ENCODE measurements at regions not wholly inside any gene's neighbourhood (a gene's known extent, or its start where the extent isn't known, plus 50 kb on each side); places are given as distances from the start of the nearest gene placed in this dataset.
"Not testable (repeated sequence)": the region's sequence is repeated elsewhere in the genome, so short reads cannot be mapped to it uniquely, and the experiment has no call there.

DNA sequence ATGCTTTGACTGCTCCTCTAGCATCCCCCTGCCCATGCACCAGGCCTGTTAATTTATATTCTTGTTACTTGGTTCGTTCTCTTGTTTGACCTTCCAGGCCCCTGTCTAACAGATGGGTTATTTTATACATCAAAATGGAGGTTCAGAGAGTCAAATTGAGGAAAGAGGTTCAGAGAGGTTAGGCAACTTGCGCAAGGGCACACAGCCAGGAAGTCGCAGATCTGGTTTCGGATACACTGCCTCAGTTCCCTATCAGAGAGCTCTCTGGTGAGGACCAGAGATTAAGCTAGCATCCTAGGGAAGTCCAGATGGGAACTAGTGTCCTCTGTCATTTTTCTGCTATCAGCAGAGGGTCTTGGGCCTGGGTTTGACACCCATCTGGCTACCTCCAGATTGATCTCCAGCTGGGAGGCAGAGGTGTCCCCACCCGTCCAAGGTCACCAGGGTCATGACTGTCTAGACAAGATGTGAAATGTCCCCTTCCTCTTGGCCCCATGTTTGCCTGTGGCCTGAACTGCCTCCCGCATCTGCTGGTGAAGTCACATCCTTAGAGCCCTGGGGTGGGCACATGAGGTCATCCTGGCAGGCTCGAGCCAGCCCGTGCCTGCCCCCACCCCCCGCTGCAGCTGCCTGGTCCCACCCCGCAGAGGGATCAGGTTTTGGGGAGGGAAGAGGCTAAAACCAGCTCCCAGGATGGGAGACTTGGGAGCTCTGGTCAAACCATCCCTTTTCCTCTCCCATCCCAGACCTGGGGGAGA is 84.3 kb upstream of the NCOR2 start:
- DNase-seq = no peak

DNA sequence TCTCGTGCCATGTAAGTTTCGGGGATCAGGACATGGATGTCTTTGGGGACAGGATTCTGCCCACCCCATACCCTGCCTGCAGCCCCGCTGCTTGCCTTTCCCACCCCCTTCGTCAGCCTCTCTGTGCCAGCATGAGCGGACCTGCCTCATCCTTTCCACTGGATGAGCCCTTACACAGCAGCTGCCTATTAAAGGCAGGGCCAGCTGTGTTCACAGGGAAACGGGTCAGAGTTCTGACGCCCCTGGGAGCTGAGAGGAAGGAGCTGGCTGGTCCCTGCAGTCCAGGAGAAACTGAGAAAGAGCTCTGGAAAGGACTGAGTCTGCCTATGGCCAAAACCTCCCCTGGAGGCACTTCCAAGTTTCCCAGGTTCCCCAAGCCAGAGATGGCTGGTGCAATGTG is 83.5 kb upstream of the NCOR2 start:
- no peak for DNase-seq

DNA sequence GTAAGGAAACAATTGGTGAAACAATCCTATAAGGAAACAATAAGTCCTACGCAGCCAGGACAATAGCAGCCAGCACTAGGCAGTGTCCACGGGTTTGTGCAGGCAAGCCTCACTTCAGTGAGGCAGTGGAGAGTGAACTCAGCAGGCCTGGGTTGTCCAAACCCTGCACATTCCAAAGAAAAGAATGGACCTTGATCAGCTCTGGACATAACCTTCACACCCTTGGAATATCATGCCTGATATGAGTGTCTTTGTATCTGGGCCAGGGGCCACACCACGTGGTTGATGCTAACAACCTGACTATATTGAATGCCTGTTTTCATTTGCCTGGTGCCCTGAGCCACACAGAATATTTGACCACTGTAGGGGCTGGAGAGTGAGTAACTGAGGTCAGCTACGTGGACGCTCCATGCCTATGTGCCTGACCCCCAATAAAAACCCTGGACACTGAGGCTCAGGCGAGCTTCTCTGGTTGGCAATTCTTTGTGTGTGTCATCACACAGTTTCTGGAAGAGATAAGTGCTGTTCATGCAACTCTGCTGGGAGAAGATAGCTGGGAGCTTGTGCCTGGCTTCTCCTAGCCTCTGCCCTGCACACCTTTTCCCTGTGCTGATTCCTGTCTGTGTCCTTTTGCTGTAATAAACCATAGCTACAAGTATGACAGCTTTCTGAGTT is 81.4 kb upstream of the NCOR2 start:
- DNase-seq = no peak

DNA sequence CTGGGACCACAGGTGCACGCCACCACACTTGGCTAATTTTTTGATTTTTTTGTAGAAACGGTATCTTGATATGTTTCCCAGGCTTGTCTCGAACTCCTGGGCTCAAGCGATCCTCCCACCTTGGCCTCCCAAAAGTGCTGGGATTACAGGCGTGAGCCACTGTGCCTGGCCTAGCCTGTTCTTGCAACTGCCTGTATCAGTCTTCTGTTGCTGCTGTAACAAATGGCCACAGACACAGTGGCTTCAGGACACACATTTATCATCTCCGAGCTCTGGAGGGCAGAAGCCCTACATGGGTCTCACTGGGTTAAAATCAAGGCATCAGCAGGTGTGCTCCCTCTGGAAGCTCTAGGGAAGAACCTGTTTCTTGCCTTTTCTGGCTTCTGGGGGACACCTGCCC is 79.9 kb upstream of the NCOR2 start:
- no peak for DNase-seq

DNA sequence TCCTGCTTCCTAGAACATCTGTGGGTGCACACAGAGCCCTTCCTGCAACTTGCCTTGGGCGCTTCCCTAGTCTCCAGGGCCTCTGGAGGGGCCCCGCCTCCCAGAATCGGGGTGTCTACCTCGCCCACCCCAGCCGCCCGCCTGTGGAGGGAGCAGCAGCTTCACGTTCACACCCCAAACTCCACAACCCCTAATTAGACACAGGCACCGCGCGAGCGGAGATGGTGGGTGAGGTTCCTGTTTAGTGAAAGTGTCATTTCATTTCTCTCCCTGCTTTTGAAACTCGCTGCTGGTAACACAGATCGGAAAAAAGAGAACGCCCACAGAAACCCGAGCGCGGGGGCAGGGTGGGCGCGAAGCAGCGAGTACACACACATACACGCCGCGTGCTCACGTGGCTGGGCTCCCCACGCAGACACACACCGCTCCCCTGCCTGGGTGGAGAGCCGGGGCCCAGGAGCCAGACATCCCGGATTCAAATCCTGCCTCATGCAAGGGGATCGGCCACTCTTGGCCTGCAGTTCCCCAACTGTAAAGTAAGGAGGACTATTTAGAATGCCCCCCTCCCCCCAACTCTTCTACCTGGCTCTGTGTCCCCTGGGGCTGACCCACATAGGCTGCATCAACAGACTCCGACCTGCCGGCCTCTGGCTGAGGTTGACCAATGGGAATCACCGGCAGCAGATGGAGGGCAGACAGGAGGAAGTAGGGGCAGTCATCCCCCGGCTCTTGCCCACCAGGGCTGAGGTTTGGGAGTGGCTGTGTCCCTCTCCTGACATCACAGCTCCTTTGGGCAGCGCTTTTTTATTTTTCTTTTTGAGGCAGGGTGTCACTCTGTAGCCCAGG is 79.2 kb upstream of the NCOR2 start:
- peak; percentile 68 for DNase-seq

DNA sequence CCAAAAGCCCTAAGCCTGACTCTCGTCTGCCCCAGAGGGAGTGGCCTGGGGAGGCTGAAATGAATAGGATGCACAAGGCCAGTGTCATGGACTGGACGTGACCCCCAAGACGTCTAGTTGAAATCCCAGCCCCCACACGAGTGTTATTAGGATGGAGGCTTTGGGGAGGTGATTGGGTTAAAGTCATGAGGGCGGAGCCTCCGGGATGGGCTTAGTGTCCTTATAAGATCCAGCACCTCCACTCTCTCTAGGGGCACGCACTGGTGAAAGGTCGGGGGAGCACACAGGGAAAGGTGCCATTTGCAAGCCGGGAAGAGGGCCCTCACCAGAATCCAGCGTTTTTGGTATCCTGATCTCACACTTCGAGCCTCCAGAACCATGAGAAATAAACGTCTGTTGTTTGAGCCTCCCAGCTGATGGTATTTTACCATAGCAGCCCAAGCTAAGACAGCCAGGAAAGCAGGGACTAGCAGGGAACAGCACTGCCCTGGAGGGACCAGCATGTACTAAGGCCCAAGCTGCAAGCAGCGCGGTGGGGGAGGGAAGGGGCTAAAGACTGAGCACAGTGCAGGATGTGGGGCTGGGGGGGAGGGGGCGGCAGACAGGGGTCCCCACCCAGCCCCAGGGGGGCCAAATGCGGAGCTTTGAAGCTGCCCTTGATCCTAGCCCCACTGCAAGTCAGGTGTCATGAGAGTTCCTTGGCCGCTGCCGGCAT is 78.3 kb upstream of the NCOR2 start:
- no peak for DNase-seq

DNA sequence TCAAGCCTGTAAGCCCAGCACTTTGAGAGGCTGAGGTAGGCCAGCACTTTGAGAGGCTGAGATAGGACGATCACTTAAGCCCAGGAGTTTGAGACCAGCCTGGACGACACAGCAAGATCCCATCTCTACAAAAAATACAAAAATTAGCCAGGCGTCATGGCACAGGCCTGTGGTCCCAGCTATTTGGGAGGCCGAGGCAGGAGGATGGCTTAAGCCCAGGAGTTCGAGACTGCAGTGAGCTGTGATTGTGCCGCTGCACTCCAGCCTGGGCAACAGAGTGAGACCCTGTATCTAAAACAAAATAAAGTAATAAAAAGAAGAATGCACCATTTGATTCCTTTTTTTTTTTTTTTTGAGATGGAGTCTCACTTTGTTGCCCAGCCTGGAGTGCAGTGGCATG is 76.4 kb upstream of the NCOR2 start:
- DNase-seq = not testable (repeated sequence)

DNA sequence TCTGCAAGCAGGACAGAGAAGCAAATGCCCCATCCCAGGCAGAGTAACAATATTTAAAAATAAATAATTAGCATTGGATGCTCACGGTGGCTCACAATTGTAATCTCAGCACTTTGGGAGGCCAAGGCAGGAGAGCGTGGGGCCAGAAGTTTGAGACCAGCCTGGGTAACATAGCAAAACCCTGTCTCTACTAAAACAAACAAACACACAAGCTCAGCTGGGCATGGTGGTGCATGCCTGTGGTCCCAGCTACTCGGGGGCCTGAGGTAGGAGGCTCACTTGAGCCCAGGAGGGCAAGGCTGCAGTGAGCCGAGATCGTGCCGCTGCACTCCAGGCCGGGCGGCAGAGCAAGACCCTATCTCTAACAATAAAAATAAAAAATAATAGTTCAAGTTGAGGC is 74.7 kb upstream of the NCOR2 start:
- no peak for DNase-seq

DNA sequence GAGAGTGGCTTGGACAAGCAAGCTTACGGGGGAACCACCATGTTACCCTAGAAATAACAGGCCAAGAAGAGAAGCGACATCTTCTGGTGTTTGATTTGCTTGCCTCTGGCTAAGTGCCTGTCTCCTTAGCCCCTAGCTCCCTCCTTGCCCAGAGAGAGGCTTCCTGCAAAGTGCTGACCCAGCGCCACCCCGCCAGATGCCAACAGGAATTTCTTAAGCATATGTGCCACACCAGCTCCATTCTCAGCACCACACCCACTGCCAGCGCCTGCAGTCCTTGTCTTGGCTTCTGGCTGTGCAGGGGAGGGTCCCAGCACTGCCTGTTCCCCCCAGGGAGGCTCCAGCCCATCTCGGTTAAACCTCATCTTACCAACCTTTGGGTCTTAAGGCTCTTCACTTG is 74.2 kb upstream of the NCOR2 start:
- DNase-seq = no peak

DNA sequence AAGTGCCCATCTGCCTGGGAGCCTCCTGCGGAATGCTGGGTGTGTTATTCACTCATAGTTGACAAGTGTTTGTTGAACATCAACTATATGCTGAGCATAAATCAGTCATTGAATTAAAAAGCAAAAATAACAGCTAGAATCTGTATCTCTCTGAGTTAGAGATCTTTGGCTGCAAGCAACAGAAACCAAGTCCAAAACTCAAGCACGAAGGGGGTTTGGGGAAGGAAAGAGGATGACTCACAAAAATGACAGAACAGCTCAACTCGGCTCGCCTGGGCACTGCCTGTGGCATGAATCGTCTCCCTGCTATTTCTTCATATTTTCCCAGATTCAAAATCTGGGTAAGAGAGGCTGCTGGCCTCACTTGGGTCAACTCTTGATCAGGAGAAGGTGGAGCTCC is 72.6 kb upstream of the NCOR2 start:
- no peak for DNase-seq

DNA sequence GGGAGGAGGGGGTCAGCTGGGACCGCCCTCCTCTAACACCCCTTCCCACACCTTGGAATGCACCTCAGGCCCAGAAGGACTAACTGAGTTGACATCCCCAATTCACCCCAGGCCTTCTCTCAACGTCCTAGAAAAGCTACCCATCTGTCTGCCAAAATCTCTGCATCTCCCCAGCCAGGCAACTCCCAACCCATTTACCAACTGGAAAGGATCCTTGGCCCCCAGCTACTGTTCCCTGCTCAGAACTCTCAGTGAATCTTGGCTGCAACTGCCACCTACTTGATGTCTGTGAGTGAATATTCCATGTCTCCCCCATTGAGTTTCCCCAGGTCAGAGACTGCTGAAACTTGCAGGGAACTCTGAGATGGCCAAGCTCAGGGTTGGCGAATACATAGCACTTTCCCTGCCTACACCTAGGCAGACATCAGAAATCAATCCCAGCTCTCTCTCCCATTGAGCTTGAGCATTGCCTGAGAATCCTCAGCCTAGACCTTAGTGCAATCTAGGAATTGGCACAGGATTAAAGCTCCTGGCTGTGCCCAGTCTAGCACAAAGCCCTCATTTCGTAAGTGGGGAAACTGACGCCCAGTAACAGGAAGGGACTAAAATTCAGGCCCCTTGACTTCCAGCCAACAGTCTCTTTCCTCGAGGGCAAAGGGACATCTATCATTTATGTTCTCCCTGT is 71.9 kb upstream of the NCOR2 start:
- DNase-seq = no peak

DNA sequence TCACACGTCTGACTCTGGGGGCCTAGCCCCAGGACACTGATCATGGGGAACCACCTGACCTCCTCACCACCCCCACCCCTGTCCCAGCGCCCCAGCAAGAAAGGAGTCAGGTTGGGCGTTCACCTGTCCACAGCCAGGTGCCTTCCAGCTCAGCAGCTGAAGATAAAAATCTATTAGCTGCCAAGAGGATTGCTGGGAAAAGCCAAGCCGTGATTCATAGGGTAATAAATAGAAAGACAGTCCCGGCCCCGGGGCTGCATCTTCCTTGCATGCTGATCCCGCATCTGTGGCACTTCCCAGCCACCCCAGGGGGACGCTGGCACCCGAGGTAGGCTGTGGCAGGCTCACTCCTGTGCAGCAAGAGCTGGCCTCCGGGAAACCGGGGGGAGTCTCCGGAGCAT is 70.2 kb upstream of the NCOR2 start:
- DNase-seq = no peak

DNA sequence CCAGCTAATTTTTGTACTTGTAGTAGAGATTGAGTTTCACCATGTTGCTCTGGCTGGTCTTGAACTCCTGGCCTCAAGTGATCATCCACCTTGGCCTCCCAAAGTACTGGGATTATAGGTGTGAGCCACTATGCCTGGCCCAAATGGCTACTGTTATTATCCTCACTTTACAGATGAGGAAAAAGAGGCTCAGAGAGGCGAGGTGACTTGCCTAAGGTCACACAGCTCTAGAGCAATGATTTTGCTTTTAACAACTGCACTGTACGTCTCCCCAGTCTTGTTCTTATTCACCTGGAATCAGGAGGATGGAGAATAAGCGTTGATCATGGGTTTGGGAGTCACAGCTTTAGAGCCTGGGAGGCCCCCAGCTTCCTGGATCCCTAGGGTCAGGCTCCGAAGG is 69.8 kb upstream of the NCOR2 start:
- DNase-seq = no peak

DNA sequence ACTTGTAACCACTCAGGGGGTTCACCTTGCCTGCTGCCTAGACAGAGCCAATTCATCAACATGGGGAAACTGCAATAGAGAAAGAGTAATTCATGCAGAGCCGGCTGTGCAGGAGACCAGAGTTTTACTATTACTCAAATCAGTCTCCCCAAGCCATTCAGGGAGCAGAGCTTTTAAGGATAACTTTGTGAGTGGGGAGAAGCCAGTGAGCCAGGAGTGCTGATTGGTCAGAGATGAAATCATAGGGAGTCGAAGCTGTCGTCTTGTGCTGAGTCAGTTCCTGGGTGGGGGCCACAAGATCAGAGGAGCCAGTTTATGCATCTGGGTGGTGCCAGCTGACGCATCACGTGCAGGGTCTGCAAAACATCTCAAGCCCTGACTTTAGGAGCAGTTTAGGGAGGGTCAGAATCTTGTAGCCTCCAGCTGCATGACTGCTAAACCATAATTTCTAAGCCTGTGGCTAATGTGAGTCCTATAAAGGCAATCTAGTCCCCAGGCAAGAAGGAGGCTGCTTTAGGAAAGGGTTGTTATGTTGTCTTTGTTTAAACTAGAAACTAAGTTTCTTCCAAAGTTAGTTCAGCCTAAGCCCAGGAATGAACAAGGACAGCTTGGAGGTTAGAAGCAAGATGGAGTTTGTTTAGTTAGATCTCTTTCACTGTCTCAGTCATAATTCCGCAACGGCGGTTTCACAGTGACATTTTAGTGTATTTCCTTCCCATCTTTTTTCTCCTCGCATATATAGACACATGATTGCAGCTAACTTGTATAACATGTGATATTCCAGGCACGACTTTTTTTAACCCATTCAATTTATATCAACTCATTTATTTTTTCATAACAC is 68.9 kb upstream of the NCOR2 start:
- DNase-seq = peak; percentile 59

DNA sequence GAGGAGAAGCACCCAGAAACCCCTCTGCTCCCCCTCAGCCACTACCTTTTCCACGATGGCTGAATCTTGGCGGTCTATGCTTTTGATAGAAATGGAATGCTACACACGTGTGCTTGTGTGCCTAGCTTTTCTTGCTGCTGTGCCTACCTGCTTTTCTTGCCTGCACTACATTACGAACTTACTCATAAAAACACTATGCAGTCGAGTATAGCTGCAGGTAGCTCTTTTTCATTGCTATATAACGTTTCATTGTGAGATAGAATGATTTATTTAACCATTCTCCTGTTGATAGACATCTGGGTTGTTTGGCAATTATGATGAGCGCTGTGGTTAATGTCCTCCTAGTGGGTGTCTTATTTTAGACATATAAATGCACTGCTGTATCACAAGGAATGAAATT is 67.9 kb upstream of the NCOR2 start:
- no peak for DNase-seq

DNA sequence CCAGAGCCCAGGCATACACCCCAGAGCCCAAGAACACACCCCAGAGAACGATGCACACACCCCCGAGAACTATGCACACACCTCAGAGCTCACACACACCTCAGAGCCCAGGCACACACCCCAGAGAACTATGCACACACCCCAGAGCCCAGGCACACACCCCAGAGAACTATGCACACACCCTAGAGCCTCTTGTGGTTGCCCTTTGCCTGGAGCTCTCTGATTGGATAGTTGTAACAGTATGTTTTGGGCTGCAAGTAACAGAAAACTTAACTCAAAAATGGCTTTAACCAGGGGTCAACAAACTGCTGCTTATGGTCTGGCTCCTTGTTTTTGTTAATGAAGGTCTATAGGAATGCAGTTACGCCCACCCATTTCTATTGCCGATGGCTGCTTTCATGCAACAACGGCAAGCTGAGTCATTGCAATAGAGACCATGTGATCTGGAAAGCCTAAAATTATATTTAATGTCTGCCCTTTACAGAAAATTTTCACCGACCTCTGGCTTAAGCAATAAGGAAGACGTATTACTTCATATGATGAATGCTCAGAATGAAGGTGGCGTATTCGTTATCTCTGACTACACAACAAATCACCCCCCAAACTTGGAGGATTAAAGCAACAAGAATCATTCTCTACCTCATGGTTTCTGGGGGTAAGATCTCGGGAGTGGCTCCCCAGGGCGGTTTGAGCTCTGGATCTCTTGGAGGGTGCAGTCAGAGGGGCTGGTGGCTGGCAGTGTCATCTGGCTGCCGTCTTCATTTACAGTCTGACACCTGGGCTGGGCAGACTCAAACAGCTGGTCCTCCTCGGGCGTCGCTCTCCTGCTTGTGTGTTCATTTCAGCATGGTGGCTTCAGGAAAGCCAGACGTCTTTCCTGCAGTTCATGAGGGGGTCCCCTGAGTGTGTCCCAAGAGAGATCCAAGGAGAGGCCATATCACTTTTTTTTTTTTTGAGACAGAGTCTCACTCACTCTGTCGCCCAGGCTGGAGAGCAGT is 66.3 kb upstream of the NCOR2 start:
- DNase-seq = no peak

DNA sequence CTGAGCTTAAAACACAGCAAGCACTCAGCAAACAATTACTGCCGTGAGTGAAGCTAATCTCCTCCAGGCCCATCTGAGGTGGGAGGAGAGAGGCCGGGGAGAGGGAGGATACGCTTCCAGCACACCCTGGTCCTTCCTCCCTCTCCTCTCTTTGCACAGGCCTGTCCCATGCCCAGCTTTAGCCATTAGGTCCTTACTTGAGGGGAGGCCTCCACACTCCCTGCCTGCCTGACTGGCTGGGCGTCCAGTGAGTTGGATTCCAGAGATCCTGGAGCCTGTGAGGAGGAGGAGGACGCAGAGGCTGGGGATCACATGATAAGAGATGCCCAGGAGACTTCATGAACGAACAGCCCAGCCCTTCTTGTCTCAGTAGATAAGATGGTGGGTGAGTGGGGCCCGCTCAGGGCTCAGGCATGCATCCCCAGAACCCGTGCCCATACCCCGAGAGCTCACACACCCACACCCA is 65.1 kb upstream of the NCOR2 start:
- DNase-seq = no peak

DNA sequence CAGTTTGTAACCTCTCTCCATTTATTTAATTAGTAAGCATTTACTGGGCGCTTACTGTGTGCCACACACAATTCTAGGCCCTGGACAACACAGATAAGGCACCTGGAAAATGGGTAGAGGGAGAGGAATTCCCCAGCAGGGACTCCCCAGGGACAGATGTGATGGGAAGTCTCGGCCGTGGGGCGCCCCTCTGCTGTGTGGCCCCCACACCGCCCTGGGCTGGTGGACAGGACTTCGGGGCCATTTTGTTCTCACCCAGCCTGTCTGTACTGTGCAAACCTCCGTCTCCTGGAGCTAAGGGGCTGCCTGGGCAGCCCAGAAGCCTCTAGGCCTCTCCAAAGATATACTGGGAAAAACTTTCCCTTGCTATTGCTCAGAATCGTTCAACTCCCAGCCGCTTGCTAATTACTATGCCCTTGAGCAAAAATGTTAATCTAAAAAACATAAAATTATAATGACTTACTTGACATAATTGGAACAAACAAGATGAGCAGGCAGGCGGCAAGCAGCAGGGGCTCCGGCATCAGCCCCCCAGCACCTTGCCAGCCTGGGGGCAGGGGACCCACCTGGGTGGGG is 64.4 kb upstream of the NCOR2 start:
- no peak for DNase-seq

DNA sequence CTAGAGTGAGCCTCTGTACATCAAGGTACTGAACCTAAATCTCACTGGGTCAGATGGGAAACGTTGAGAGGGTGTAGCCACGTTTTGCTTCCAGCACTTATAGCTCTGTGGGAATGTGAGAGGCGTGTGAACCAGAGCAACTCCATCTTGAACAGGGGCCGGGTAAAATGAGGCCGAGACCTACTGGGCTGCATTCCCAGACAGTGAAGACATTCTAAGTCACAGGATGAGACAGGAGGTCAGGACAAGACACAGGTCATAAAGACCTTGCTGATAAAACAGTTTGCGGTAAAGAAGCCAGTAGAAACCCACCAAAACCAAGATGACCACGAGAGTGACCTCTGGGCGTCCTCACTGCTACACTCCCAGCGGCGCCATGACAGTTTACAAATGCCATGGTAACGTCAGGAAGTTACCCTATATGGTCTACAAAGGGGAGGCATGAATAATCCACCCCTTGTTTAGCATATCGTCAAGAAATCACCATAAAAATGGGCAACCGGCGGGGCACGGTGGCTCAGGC is 63.4 kb upstream of the NCOR2 start:
- no peak for DNase-seq

Measured in stimulated activated CD4-positive, alpha-beta T cell treated with anti-CD3 and anti-CD28 coated beads, Interleukin-4, amount 100 ng/mL, for 1 hour (primary cell).